Inferior parietal cortex (tissue), 1 donor: ENCODE measurements at regions not wholly inside any gene's neighbourhood (a gene's known extent, or its start where the extent isn't known, plus 50 kb on each side); places are given as distances from the start of the nearest gene placed in this dataset.

Experiments used
- DNase-seq: peaks from one replicate; pipeline ENCODE4 v3.0.0-alpha.2; 2016; ENCODE audit errors: extremely low spot score

- no peak for DNase-seq
Observed at GRCh38 chr21:35268817-35269216, 219.7 kb upstream of the RUNX1 start.

DNA sequence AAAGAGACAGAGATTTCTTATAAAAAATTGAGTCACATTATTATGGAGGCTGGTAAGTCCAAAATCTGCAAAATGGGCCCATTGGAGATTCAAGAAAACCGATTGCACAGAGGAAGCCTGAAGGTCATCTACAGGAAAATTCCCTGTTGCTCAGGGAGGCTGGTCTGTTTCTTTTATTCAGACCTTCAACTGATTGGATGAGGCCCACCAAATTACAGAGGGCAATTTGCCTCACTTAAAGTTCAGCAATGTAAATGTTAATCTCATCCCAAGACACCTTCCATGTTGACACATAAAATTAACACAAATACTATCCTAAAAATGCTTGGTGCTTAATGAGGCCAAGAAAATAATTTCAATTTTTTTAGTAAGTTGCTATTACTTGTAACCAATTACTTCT, 219.2 kb upstream of the RUNX1 start:
- no peak for DNase-seq

DNA sequence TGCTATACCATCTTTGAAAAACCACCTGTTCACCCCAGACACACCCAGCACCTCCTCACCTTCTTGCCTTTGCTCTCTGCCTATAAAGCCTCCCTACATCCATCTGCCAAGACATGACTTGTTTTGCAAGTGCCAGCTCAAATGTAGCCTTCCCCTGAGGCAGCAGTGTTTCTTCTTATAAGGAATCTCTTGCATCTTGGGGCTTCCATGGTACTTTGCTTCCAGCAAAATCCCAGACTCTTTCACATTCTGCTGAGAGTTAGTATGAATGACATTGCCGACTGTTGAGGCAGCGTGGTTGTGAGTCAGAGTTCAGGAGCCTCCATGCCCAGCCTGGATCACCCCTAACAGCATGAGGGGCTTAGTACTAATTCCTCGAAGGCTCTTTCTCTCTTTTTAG, 217.4 kb upstream of the RUNX1 start:
- DNase-seq: no peak

GRCh38 chr21:35265170-35265877, 216.2 kb upstream of the RUNX1 start:
- no peak for DNase-seq

- no peak for DNase-seq
Observed at GRCh38 chr21:35259457-35259856, 210.4 kb upstream of the RUNX1 start.

GRCh38 chr21:35258521-35258920, 209.4 kb upstream of the RUNX1 start:
- DNase-seq: no peak

DNA sequence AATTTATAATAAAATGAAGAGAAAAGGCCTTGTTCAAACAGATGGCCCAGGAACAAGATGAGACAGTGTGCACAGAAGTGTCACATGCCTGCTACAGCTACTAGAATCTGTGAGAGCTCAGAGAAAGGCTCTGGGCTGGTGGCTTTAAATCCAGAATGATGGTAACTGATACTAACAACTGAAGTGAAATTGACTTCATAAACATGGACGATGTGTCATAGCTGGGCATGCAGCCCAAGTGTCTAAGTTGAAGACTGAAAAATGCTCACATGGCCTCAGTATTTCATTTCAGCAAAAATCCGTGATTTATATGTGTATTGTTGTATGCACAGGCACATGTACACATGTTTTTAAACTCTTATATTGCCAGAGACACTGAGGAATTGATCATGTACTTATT, 208.3 kb upstream of the RUNX1 start:
- peak; percentile 62 for DNase-seq

DNA sequence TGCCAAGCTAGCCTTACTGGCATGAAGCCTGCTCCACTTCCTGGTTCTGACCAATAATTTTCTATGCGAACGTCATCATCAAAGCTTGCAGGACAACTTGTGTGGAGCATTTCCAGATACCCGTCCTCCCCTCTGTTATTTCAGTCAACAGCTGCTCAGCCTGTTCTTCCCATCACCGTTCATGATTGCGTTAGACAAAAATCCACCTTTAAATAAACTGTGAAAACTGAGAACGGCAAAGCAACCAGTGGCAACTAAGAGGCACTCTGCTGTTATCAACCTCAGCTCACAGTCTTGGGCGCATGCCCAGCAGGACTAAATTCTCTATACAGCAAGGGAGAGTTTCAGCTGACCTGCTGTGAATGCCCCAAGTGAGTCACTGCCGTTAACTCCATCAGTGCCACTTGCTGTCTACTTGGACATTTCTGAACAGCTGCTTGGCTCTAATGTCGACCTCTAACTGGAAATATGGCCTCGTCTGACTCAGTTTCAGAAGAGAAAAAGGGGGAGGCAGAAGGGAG, 207.4 kb upstream of the RUNX1 start:
- DNase-seq: peak; percentile 60

DNA sequence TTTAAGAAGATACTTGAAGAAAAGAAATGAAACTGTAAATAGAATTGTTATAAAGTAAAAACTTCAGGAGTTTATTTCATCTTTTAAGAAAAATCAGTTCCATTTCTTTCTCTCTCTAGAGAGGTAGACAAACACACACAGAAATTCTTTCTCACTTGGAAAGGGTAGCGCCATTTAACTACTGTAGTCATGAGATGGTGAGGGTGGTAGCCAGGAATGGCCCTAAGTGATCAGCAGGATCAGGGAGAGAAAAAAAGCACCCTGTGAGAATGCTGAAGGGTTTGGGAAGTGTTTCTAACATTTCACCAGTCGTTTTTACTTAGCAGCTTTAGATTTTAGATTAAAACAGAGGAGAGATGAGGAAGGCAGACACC, 205.7 kb upstream of the RUNX1 start:
- no peak for DNase-seq

GRCh38 chr21:35254006-35254764, 205.1 kb upstream of the RUNX1 start:
- no peak for DNase-seq

- no peak for DNase-seq
Observed at GRCh38 chr21:35252831-35253230, 203.7 kb upstream of the RUNX1 start.

DNA sequence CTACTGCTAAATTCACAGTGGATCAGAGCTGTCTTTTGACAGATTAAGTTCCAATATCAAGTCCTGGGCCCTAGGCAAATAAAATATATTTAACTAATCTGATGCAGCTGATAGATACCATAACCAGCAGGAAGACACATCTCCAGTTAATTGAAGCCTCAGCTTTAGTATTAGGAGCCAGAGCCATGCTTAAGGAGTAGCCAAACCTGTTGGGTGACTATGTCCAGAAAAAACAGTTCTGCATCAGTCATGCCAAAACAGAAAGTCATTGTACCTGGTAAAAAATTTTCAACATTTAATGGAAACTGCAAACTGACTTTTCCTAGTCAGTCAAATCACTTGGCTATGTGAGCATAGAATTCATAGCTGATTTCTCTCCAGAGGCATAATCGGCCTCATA, 200.5 kb upstream of the RUNX1 start:
- no peak for DNase-seq

DNA sequence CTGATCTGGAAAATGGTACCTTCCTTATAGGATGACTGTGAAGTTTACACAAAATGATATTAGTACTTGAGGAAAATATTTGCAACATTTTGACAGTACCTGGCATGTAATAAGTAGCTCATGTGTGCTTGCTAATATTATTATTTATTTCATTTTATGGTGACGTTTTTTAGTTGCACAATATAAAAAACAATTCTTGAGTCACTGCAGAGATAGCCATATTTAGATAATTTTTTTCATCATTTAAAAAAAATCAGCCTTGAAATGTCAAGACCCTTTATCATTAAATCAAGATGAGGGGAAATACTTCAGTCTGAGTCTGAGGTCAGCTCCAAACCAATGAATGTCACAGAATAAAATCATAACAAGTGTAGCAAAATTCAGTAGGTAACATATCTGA, 196.8 kb upstream of the RUNX1 start:
- DNase-seq: no peak

DNA sequence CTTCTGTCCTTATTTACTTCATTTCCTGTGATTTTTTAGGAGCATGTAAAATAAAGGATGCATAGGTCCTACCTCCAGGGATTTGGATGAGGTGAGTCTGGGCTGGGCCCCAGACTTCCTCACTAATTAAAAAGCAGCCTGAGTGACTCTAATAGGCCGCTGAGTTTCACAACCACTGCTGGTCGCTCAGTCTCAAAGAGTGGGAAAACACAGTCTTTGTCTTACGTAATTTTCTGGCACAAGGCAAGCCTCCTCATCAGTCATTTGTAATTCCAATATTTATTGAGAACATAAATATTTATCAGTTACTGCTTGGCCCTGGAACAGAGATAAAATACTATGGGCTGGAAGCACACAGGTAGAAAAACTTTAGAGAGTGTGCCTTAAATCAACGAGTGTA, 195.4 kb upstream of the RUNX1 start:
- no peak for DNase-seq

- no peak for DNase-seq
Observed at GRCh38 chr21:35243171-35243570, 194.1 kb upstream of the RUNX1 start.

DNA sequence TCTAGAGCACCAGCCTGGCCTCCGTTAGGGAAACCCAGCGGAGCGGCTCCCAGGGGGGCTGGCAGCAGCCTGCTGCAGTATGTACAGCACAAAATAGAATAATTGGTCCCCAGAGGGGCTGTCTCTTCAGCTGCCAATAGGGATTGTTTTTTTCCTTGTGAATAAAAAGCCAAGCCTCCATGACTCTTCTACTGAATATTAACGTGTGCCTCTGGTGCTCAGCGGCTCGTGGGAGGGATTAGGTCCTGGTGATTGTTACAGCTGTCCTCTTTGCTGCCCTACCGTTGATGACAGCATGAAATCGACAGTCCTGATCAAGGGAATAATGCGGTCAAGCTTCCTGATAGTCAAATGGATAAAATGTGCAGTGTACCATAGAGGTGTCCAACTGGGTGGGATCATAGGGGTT, 190.7 kb upstream of the RUNX1 start:
- no peak for DNase-seq

DNA sequence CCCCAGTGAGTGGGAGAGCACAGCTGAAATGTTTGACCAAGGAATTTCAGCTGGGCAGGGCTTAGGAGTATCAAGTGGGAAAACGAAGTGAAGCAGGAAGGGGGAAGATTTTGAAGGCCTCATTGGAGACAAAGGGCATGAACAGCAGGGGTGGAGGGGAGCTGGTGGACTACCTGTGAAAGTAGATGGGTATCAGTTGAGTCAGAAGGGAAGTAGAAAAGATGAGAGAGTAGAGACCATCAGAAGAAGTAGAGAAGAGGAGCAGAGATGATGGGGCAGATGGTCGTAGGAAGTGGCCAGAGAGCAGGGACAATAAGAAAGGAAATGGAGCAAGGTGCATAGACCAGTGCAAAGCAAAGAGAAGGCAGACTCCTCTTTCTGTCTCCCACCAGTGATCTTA, 189.0 kb upstream of the RUNX1 start:
- no peak for DNase-seq

GRCh38 chr21:35237287-35237686, 188.2 kb upstream of the RUNX1 start:
- no peak for DNase-seq

DNA sequence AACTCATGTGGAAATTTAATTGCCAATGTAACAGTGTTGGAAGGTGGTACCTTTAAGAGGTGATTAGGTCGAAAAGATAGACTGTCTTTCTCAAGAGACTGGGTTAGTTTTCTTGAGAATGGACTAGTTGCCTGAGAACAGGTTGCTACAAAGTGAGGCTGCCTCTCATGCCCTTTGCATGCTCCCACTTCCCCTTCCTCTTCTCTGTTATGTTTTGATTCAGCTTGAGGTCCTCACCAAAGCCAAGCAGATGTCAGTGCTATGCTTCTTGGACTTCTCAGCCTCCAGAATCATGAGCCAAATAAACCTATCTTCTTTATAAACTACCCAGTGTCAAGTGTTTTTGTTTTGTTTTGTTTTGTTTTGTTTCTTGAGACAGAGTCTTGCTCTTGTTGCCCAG, 187.0 kb upstream of the RUNX1 start:
- no peak for DNase-seq

- no peak for DNase-seq
Observed at GRCh38 chr21:35234725-35235124, 185.6 kb upstream of the RUNX1 start.

DNA sequence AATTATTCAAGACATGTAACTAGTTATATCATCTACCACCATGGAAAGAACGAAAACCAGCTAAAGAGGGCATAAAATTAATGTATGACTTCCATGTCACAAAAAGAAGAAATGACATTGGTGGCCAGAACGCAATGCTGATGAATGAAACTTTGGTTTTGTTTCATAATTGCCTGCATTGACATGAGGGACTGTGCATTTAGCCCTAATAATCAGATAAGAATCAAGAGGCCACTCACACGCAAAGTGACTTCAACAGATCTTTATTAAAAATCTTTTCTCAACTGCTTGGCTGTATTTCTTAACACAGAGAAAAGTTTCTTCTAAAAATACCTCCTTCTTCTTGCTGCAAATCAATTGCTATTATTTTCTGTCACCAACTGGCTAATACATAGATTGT, 184.7 kb upstream of the RUNX1 start:
- DNase-seq: no peak

DNA sequence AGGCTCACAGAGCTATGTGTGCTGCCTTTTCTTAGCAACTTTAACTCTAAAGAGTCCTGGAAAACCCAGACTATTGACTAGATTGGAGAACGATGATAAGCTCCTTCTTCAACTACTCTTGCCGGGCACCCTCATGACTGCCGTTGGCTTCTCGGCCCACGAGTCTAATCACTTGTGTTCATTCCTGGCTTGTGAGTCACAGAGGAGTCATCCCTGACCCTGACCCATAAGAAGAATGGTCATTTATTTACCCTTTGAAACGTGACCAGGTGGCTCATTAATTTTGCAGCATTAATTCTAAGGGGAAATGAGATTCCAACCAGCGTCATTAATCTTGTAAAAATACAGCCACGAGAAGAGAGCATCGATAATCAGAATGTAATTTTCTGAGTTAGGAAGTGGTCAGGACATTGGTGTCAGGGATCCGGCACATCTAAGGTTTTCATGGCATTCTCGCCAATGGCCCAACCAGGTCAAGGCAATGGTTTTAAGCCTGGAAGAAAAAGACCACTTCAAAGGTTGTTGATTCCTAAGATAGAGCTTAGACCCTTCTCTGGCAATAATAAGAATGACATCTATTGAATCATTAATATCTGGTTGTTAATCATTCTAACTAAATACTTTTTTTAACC, 183.6 kb upstream of the RUNX1 start:
- DNase-seq: no peak

DNA sequence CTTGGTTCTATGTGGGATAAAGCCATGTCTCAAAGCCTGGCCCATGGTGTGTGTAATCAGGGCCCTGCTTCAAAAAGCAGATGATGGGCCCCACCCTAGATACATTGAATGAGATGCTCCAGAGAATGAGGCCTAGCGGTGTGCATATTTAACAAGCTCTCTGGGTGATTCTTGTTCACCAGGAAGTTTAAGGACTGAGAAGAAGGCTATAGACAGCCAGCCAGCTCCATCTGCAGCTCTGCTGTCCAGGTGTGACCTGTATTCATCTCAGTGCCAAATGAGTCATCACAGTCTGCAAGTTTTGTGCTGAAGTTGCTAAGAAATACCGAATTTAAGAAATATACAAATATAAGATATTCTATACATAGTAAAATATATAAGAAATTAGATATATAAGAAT, 182.0 kb upstream of the RUNX1 start:
- no peak for DNase-seq
